Breast epithelium (tissue), 3 donors: ENCODE measurements at regions not wholly inside any gene's neighbourhood (a gene's known extent, or its start where the extent isn't known, plus 50 kb on each side); places are given as distances from the start of the nearest gene placed in this dataset.

Experiments used
- POLR2A ChIP-seq: fragments of 450-650 bp; IDR thresholded peaks from one replicate; pipeline ENCODE4 v1.6.1; 2016; ENCODE audit warnings: antibody characterized with exemption, mild to moderate bottlenecking, moderate library complexity
- TF ChIP-seq, protein P1 (sequence below), 3 donors: fragments of 450-650 bp; IDR thresholded peaks; one replicate each; pipeline ENCODE4 v1.5.1; 2016 to 2017; ENCODE audit warnings: antibody characterized with exemption in 3 of 3, mild to moderate bottlenecking in 3 of 3, moderate library complexity in 3 of 3

DNA sequence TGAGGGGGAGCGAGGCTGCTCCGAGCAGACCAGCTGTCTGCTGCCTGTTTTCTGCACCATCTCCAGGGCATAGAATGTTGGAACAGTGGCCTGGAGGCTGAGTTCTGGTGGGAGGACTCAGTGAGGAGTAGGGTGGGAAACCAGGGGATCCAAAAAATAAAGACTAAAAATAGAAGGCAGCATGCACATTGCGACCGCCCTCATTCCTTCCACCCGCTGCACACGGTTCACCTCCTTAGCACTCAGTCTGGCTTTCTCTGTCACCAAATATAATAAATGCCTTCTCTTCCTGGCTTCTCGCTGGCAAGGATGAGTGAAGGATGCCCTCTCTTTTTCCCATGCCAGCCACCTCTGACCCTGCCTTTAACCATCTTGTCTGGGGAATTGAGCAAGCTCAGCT lies 146.2 kb downstream of the AACS start:
- TF ChIP-seq POLR2A: no peak
- TF ChIP-seq, protein P1, sequence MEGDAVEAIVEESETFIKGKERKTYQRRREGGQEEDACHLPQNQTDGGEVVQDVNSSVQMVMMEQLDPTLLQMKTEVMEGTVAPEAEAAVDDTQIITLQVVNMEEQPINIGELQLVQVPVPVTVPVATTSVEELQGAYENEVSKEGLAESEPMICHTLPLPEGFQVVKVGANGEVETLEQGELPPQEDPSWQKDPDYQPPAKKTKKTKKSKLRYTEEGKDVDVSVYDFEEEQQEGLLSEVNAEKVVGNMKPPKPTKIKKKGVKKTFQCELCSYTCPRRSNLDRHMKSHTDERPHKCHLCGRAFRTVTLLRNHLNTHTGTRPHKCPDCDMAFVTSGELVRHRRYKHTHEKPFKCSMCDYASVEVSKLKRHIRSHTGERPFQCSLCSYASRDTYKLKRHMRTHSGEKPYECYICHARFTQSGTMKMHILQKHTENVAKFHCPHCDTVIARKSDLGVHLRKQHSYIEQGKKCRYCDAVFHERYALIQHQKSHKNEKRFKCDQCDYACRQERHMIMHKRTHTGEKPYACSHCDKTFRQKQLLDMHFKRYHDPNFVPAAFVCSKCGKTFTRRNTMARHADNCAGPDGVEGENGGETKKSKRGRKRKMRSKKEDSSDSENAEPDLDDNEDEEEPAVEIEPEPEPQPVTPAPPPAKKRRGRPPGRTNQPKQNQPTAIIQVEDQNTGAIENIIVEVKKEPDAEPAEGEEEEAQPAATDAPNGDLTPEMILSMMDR (IDR thresholded peaks at IDR 0.05): no peak
